ENCODE measurements at regions not wholly inside any gene's neighbourhood (a gene's known extent, or its start where the extent isn't known, plus 50 kb on each side); places are given as distances from the start of the nearest gene placed in this dataset.

DNA sequence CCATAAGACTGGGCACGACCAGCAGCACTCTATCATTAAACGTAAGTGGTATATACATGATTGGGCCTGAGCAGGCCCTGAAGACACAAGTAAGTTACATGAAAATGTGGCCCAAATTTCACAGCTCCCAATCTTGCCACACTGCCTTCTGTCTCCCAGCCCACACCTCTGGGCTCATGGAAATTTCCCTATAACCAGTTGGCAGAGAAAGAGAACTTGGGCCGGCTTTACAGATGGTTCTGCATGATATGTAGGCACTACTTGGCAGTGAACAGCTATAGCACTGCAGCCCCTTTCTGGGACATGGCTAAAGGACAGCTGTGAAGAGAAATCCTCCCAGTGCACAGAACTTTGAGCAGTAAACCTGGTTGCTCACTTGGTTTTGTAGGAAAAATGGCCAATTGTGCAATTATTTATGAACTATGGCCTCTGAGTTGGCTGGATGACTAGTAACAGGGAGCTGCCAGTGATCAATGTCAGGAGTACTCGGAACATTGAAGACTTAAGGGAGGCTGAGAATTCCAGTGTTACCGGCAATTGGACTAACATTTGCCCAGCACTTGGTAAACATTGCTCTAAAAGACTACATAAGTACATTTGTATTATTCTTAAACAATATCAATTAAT is 1006.6 kb upstream of the LRRN3 start:
- DNase-seq, result no peak

DNA sequence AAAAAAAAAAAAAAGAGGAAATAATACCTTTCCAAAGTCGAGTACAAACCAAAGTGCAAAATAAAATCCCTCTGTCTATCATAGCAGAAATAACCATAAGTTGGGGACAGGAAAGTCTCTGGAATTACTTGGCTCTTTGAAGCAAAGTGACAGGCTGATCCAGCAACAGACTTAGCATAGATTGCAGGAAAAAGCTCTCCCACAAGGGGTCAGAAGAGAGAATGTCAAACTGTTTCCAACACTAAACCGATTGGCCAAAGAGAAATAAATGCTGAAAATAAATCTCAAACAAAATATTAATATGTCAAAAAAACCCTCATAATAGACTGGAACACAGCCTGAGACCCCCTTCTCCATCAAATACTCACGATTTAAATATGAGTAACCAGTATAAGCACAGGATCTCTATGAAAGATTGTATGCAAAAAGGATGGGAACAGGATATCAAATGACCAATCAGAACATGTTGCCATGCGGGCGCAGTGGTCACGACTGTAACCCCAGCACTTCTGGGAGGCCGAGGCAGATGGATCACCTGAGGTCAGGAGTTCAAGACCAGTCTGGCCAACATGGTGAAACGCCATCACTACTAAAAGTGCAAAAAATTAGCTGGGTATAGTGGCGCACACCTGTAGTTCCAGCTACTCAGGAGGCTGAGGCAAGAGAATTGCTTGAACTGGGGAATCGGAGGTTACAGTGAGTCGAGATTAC is 1000.7 kb upstream of the LRRN3 start:
- no peak for DNase-seq

DNA sequence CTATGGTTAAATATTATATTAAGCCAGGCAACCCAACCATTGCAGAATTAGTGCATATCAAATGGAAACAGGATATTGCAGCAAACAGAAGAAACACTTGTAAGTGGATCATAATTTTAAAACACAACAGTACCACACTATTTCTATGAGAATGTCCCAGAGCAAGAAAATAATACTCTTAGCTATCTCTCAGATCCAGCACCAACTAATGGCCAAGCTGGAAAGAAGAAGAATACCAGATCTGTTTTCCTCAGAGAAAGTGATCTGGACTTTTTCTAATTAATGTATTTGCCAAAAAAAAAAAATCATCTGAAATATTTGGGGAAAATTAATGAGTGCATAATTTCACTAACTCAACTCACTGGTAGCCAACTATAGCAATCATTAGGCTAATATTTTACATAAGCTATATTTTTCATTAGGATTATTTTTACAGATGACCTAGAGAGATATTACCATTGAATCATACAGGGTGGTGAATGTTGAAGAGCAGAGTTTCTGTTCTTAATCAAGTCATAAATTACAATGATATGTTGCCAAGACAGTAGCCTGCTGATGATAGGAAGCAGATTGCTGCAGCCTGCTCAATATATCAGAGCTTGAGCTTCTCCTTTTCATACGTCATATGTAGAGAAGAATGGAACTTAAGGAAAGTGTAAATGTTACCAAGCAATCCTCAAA is 995.4 kb upstream of the LRRN3 start:
- DNase-seq, result no peak

GRCh38 chr7:110104243-110104642 is 986.7 kb upstream of the LRRN3 start:
- no peak for DNase-seq

- no peak for DNase-seq
Observed at GRCh38 chr7:110105307-110105706, 985.6 kb upstream of the LRRN3 start.

DNA sequence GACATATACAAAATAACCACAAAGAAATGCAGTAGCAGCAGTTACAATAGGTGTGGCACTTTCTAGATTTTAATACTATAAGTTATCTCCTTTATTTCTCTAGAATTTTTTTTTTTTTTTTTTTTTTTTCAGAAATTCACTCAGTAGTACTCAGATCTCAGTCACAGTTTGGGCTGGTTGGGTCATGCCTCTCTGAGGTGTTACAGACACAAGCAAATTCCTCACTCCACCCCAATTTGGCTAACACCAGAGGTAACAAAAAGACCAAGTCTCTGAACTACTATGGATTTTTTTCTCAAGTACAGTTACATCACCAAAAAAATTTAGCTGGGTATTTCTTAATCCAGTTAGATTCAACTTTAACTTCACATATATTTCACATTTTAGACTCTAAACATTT is 985.1 kb upstream of the LRRN3 start:
- no peak for DNase-seq

DNA sequence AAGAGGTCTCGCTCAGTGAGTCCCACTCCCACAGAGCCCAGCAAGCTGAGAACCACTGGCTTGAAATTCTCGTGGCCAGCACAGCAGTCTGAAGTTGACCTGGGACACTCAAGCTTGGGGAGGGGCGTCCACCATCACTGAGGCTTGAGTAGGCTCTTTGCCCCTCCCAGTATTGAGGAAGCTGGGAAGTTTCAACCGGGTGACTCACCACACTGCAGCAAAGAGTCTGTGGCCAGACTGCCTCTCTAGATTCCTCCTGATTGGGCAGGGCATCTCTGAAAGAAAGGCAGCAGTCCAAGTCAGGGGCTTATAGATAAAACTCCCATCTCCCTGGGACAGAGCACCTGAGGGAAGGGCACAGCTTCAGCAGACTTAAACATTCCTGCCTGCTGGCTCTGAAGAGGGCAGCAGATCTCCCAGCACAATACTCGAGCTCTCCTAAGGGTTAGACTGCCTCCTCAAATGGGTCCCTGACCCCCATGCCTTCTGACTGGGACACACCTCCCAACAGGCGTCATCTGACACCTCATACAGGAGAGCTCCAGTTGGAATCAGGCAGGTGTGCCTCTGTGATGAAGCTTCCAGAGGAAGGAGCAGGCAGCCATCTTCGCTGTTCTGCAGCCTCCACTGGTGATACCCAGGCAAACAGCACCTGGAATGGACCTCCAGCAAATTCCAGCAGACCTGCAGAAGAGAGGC is 970.9 kb upstream of the LRRN3 start:
- no peak for DNase-seq

- no peak for DNase-seq
Observed at GRCh38 chr7:110129159-110129558, 961.8 kb upstream of the LRRN3 start.

DNA sequence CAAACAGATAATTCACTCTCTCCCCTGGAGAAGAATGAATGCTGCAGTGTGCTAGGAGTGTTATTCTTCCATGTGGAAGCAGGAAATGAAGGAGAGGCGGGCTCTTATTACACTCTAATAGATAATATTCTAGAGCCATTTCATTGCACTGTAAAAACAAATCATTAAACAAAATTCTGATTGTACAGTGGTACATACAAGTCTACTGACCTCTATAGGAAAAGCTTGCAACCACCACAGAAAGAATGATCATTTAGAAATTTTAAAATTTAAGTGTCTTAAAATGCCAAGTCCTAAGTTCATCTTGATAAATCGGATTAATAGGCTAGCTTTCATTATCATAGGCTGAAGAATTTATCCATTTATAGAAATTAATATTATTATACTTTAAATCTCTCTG is 960.3 kb upstream of the LRRN3 start:
- DNase-seq, result no peak

GRCh38 chr7:110131344-110131743 is 959.6 kb upstream of the LRRN3 start:
- no peak for DNase-seq

DNA sequence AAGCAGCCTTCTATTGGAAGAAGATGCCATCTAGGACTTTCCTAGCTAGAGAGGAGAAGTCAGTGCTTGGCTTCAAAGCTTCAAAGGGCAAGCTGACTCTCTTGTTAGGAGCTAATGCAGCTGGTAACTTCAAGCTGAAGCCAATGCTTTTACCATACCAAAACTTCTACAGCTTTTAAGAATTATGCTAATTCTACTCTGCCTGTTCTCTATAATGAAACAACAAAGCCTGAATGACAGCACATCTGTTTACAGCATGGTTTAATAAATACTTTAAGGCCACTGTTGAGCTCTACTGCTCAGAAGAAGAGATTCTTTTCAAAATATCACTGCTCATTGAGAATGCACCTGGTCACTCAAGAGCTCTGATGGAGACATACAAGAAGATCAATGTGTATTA is 951.9 kb upstream of the LRRN3 start:
- no peak for DNase-seq

DNA sequence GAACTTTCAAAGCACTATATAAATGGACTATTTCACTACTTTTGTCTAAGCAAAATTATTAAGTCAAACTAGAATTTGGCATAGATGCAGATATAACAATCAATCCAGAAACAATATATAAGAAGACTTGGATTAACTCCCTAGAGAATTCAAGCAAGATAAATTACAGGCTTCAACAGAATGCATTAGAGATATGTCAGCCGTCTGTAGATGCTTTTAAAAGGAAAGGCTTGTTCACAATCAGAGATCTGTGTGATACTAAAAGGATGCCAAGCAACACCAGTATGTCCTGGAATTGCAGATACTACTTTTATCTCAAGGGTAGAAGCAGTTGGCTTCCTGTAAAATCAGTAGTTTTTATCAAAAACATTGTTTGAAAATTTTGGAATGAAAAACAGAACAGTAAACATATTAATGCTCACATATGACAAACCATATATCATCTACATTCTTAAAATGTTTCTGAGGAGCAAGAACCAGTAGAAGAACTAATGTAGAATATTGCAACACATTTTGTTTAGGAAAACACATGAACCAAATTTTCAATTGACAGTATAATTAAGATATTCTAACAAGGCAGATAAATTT is 947.9 kb upstream of the LRRN3 start:
- no peak for DNase-seq

DNA sequence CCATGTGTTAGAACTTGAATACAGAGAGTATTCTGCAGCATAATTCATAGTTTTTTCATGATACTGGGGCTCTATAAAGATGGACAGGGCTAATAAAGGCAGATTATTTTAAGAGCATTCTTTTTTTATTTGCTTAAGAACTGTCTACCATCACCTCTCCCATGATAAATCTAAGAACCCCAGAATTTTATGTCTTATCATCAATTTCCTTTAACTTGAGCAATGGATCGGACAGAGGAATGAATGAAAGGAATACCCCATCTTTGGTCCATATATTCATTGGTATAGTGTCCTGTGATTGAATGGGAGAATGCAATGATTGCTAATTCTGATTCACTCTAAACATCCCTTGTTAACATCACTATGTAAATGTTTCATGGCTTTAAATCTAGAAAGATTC is 946.3 kb upstream of the LRRN3 start:
- no peak for DNase-seq

DNA sequence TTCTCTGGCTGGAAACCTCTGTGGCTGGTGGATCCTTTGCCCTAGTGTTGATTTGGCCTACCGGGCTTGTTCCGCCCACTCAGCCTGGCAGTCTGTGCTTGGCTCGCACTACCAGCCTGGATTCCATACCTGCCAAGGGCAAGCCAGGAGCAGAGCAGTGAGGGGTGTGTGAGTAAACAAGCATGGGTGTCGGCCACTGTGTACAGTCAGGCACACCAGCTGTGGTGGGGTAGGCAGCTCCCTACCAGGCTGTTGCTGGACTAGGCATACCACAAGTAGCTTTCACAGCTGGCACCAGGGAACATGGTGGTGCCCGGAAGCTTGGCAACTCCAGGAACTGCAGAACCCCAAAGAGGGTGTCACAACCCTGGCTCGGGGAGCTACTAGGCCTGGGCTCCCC is 942.9 kb upstream of the LRRN3 start:
- DNase-seq, result no peak

DNA sequence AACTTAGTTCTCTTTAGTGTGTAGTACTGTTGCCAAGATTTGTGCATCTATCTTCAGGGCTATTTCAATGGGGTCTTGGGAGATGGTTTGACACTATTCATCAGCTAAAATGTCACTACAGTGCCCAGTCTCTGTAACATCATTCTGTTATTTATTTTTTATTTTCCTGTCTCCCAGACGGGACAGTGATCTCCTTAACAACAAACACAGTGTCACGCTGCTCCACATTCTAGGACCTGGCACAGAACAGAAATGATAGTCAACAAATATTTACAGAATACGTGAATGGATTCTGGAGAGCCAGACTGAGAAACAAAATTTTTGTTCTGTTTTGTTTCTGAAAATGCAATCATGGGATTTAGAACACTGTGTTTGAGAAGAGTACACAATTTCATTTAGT is 937.7 kb upstream of the LRRN3 start:
- no peak for DNase-seq

- DNase-seq, result no peak
Observed at GRCh38 chr7:110156511-110156910, 934.4 kb upstream of the LRRN3 start.

GRCh38 chr7:110157631-110158362 is 933.1 kb upstream of the LRRN3 start:
- no peak for DNase-seq

- DNase-seq, result no peak
Observed at GRCh38 chr7:110168010-110168409, 922.9 kb upstream of the LRRN3 start.

DNA sequence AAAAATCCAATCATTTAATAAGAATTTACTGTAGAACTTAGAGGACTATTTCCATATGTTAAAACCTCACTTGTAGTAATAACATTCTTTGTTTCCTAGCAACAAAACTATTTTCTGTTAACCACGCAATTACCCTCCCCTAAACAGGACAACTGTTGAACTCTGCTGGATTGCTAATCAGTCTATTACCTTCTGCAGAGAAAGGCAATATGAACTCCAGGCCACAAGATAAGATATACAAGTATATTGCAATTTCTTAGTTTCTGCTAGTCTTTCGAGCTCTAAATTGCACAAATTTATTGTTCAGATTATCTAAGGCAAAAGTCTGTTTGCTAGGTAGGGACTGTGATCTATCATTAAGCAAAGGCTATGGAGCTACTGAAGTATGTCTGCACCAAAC is 920.1 kb upstream of the LRRN3 start:
- no peak for DNase-seq

DNA sequence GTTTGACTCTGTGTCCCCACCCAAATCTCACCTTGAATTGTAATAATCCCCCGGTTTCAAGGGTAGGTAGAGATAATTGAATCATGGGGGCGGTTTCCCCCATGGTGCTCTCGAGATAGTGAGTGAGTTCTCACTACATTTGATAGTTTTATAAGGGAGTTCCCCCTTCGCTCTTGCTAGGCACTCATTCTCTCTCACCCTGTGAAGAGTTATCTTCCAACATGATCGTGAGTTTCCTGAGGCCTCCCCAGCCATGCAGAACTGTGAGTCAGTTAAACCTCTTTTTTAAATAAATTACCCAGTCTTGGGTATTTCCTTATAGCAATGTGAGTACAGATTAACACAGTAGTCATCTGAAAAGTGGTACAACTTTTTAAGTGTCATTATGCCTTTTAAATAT is 913.5 kb upstream of the LRRN3 start:
- DNase-seq, result no peak

DNA sequence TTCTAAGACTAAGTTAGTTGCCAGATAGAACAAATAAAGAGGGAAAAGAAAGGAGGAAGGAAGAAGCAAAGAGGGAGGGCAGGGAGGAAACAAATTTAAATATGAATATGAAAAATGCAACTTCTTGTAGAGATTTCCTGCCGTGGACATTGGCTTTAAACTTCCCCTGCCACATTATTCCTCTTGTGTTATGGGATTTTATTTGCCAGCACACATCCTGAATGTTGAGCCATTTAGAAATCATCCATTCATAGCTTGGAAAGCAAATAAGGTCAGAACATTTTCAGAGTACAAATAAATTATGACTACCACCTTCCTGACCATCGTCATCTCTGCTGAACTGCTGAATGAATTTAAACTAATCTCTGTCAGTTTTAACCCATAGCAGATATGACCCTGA is 911.9 kb upstream of the LRRN3 start:
- no peak for DNase-seq

- DNase-seq, result no peak
Observed at GRCh38 chr7:110181768-110182167, 909.2 kb upstream of the LRRN3 start.

- DNase-seq, result no peak
Observed at GRCh38 chr7:110186334-110186733, 904.6 kb upstream of the LRRN3 start.
